WTC11 (cell line): ENCODE measurements at regions not wholly inside any gene's neighbourhood (a gene's known extent, or its start where the extent isn't known, plus 50 kb on each side); places are given as distances from the start of the nearest gene placed in this dataset.
A peak's percentile ranks its signal among the peaks of the same experiment; 100 is the strongest.

Experiments used
- ATAC-seq: fragments of 200-7000 bp; cut with Tn5 transposase; 2 replicates; pipeline ENCODE4 v1.10.0; 2021; ENCODE audit warnings: mild to moderate bottlenecking, moderate library complexity
- CTCF ChIA-PET: fragments of 300-600 bp; sonication (Branson Sonifier 250); formaldehyde crosslinking; loops from one replicate; lab custom pipeline; 2021; ENCODE audit warnings: antibody characterized with exemption; lab: Charles Lee
- POLR2A ChIA-PET: fragments of 350-600 bp; sonication (Branson Sonifier 250); formaldehyde crosslinking; loops from one replicate; lab custom pipeline; 2021; ENCODE audit warnings: antibody characterized with exemption; lab: Charles Lee
- DNase-seq: peaks from one replicate; pipeline ENCODE4 v3.0.0; 2021; ENCODE audit warnings: low spot score
- H3K27ac Mint-ChIP-seq: 2 replicates; pipeline ENCODE4 v1.8.0; 2021; ENCODE audit warnings: mixed read lengths
- H3K27me3 Mint-ChIP-seq: 2 replicates; pipeline ENCODE4 v1.8.0; 2021; ENCODE audit warnings: low read depth, mild to moderate bottlenecking, moderate library complexity, mixed read lengths
- H3K36me3 Mint-ChIP-seq: 2 replicates; pipeline ENCODE4 v1.8.0; 2021; ENCODE audit warnings: mixed read lengths
- H3K4me1 Mint-ChIP-seq: 2 replicates; pipeline ENCODE4 v1.8.0; 2022; ENCODE audit warnings: mixed read lengths
- H3K4me3 Mint-ChIP-seq: 2 replicates; pipeline ENCODE4 v1.8.0; 2021; ENCODE audit warnings: mild to moderate bottlenecking, moderate library complexity, mixed read lengths
- H3K9me3 Mint-ChIP-seq: 2 replicates; pipeline ENCODE4 v1.8.0; 2021; ENCODE audit warnings: mixed read lengths
- E2F4 ChIP-seq: sonication (generic); formaldehyde crosslinking; IDR thresholded peaks from 2 replicates; pipeline ENCODE4 v1.8.1; 2022; ENCODE audit warnings: low read depth, mild to moderate bottlenecking, moderate library complexity, missing genetic modification reagents, borderline replicate concordance
- E2F5 ChIP-seq: sonication (generic); formaldehyde crosslinking; IDR thresholded peaks from 2 replicates; pipeline ENCODE4 v1.8.1; 2022; ENCODE audit warnings: mild to moderate bottlenecking, moderate library complexity, missing genetic modification reagents
- ESRRA ChIP-seq: sonication (generic); formaldehyde crosslinking; IDR thresholded peaks from 2 replicates; pipeline ENCODE4 v1.8.1; 2022; ENCODE audit warnings: mild to moderate bottlenecking, missing genetic modification reagents, borderline replicate concordance
- GRHL2 ChIP-seq: fragments of 250-450 bp; sonication (Bioruptor Pico); IDR thresholded peaks from 2 replicates; pipeline ENCODE4 v1.8.0; 2022; ENCODE audit warnings: mild to moderate bottlenecking, moderate library complexity; ENCODE audit not compliant: insufficient replicate concordance, severe bottlenecking
- GTF2I ChIP-seq: fragments of 250-450 bp; sonication (Bioruptor Pico); conservative IDR thresholded peaks from 2 replicates; pipeline ENCODE4 v1.4.0; 2021; ENCODE audit warnings: mild to moderate bottlenecking
- JAZF1 ChIP-seq: fragments of 250-450 bp; sonication (Bioruptor Pico); IDR thresholded peaks from 2 replicates; pipeline ENCODE4 v1.9.0; 2021; ENCODE audit warnings: moderate library complexity, mild to moderate bottlenecking, inconsistent platforms
- JUN ChIP-seq: sonication (generic); formaldehyde crosslinking; IDR thresholded peaks from 2 replicates; pipeline ENCODE4 v1.8.0; 2023; ENCODE audit warnings: mild to moderate bottlenecking, missing genetic modification reagents
- MAX ChIP-seq: sonication (generic); formaldehyde crosslinking; IDR thresholded peaks from 2 replicates; pipeline ENCODE4 v1.8.0; 2022; ENCODE audit warnings: mild to moderate bottlenecking, missing genetic modification reagents
- NFYB ChIP-seq: sonication (generic); formaldehyde crosslinking; conservative IDR thresholded peaks from 2 replicates; pipeline ENCODE4 v1.8.0; 2022; ENCODE audit warnings: low read depth, missing genetic modification reagents
- SMAD4 ChIP-seq: sonication (generic); formaldehyde crosslinking; IDR thresholded peaks from 2 replicates; pipeline ENCODE4 v1.8.0; 2022; ENCODE audit warnings: mild to moderate bottlenecking, missing genetic modification reagents
- SOX15 ChIP-seq: fragments of 250-450 bp; sonication (Bioruptor Pico); IDR thresholded peaks from 2 replicates; pipeline ENCODE4 v1.9.0; 2021; ENCODE audit warnings: mild to moderate bottlenecking
- TCF7 ChIP-seq: sonication (generic); formaldehyde crosslinking; IDR thresholded peaks from 2 replicates; pipeline ENCODE4 v1.8.0; 2022; ENCODE audit warnings: mild to moderate bottlenecking, low read depth, missing genetic modification reagents, moderate library complexity
- TEAD4 ChIP-seq: sonication (generic); formaldehyde crosslinking; IDR thresholded peaks from 2 replicates; pipeline ENCODE4 v1.8.0; 2022; ENCODE audit warnings: mild to moderate bottlenecking, missing genetic modification reagents
- ZBTB21 ChIP-seq: sonication (generic); formaldehyde crosslinking; IDR thresholded peaks from 2 replicates; pipeline ENCODE4 v1.8.1; 2023; ENCODE audit warnings: mild to moderate bottlenecking, missing genetic modification reagents, borderline replicate concordance
- ZMAT4 ChIP-seq: fragments of 250-450 bp; sonication (Bioruptor Pico); IDR thresholded peaks from 2 replicates; pipeline ENCODE4 v1.9.0; 2021; ENCODE audit warnings: mild to moderate bottlenecking
- ZSCAN18 ChIP-seq: fragments of 250-450 bp; sonication (Bioruptor Pico); IDR thresholded peaks from 2 replicates; pipeline ENCODE4 v2.1.2; 2022; ENCODE audit warnings: mild to moderate bottlenecking, moderate library complexity
- TF ChIP-seq, protein P1 (sequence below): sonication (generic); formaldehyde crosslinking; IDR thresholded peaks from 2 replicates; pipeline ENCODE4 v1.8.0; 2023; ENCODE audit warnings: missing genetic modification reagents
- TF ChIP-seq, protein P2 (sequence below): sonication (generic); formaldehyde crosslinking; IDR thresholded peaks from 2 replicates; pipeline ENCODE4 v1.8.1; 2023; ENCODE audit warnings: mild to moderate bottlenecking, missing genetic modification reagents

DNA sequence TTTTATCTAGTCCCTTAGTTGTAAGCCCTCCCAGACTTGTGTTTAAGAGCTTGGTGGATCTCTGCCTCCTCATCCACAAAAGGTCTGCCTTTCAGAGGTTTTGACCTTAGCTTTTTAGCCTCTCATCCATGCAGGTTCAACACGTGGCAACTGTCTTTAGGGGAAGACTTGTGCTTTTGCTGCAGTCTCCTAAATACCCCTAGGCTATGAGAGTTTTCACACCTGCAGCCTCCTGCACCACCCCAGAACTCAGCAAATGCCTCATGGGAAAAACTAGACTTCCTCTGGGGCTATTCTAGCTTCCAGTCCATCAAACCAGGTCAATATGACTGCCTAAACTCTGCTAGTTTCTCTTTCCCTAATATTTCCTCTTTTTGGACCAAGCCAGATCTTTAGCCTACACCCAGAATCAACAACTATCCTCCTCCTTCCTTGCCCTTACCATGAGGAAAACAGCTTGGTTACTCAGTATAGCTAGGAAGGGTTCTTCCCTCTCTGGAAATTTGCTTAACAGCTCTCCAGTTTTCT lies 132.3 kb upstream of the RIOK3 start (continued):
- TF ChIP-seq, protein P1, sequence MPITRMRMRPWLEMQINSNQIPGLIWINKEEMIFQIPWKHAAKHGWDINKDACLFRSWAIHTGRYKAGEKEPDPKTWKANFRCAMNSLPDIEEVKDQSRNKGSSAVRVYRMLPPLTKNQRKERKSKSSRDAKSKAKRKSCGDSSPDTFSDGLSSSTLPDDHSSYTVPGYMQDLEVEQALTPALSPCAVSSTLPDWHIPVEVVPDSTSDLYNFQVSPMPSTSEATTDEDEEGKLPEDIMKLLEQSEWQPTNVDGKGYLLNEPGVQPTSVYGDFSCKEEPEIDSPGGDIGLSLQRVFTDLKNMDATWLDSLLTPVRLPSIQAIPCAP (CRISPR knock-in tag) = no peak
- TF ChIP-seq JAZF1 (CRISPR knock-in tag) (no peak), E2F4 (CRISPR knock-in tag) (no peak), TCF7 (CRISPR knock-in tag) (no peak), ZBTB21 (CRISPR knock-in tag) (no peak), JUN (CRISPR knock-in tag) (no peak), TEAD4 (CRISPR knock-in tag) (no peak), ZSCAN18 (no peak)
- TF ChIP-seq, protein P2, sequence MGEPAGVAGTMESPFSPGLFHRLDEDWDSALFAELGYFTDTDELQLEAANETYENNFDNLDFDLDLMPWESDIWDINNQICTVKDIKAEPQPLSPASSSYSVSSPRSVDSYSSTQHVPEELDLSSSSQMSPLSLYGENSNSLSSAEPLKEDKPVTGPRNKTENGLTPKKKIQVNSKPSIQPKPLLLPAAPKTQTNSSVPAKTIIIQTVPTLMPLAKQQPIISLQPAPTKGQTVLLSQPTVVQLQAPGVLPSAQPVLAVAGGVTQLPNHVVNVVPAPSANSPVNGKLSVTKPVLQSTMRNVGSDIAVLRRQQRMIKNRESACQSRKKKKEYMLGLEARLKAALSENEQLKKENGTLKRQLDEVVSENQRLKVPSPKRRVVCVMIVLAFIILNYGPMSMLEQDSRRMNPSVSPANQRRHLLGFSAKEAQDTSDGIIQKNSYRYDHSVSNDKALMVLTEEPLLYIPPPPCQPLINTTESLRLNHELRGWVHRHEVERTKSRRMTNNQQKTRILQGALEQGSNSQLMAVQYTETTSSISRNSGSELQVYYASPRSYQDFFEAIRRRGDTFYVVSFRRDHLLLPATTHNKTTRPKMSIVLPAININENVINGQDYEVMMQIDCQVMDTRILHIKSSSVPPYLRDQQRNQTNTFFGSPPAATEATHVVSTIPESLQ (CRISPR knock-in tag) = no peak

DNA sequence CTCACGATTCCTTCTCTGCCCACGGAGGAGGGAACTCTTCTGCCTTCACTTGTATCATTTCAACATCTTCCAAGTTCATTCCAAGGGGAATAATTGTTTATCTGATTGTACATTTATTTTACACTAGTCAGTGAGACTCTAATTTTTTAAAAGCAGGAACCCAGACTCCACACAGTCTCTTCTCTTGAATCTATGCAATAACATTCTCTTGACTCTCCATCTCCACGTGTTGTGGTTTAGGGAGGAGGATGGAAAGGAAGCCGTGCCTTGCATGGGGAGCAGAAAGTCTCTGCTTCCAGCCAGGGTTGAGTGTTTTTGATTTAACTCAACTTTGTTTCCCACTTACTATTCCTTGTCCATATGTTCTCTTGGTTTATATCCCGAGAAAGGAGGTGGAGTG lies 131.1 kb upstream of the RIOK3 start:
- Mint-ChIP-seq H3K27ac (no peak overlapping the region), H3K36me3 (no peaks in the 10 kb centered on the region), H3K9me3 (no peaks in the 10 kb centered on the region), H3K4me3 (no peak overlapping the region), H3K4me1 (peaks cover 12% of the 10 kb centered on the region), H3K27me3 (peaks cover 30% of the 10 kb centered on the region)
- no peak for TF ChIP-seq GRHL2 (CRISPR knock-in tag)
- ATAC-seq (no peak), DNase-seq (no peak)
- ChIA-PET POLR2A (no interaction called here), CTCF (interaction anchor here (0.5 to 0.9 kb wide), 2 partner anchors 247 to 381 kb away, joined by 3 read pairs; no protein-coding TSS in a partner anchor)

DNA sequence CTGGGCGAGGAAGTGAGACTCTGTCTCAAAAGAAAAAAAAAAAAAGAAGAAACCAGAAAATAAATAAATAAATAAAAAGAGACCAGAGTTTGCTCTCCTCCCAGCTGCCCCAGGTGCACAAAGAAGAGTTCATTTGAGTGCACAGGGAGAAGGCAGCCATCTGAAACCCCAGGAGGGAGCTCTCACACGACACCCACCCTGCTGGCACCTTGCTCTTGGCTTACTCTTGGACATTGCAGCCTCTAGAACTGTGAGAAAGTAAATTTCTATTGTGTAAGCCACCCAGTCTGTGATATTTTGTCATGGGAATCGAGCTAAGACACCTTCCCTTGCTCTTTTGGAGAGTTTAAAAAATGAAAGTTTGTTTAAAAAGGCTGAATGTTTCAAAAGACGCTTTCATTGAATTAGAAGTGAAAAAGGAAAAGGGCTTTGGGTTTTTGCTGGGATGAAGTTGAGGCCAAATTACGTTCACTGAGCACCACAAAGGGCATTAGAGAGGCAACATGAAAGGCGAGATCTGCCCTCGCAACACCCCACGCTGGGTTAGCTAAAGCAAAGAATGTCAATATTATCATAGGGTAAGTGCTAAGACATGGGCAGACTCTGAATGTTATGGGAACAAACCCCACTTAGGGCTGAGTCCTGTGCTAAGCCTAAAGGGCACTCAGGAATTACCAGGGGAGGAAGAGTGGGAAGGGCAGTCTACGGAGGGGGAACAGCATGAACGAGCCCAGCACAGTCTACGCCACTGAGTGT lies 128.9 kb upstream of the RIOK3 start:
- H3K27me3 Mint-ChIP-seq = peaks cover 31% of the 10 kb centered on the region
- DNase-seq = no peak
- H3K27ac Mint-ChIP-seq = 0 out of 2 replicates have a peak overlapping the region, but pooled peaks have one; percentile 25
- POLR2A ChIA-PET = interaction anchor here (0.6 kb wide), 1 partner anchor 21 kb away, joined by 3 read pairs; no protein-coding TSS in a partner anchor
- ATAC-seq = peak; percentile 52
- CTCF ChIA-PET = interaction anchor here (0.7 to 1.4 kb wide), 5 partner anchors 9 to 117 kb away, joined by 3 to 4 read pairs (median 3); no protein-coding TSS in a partner anchor
- peaks cover 12% of the 10 kb centered on the region for H3K4me1 Mint-ChIP-seq
- peaks cover 2% of the 10 kb centered on the region for H3K36me3 Mint-ChIP-seq
- no peak overlapping the region for H3K4me3 Mint-ChIP-seq
- peaks cover 1% of the 10 kb centered on the region; the same call in 1 of the 2 replicates for H3K9me3 Mint-ChIP-seq
- TF ChIP-seq, protein P2 (CRISPR knock-in tag) = no peak
- TF ChIP-seq NFYB = no peak
- TF ChIP-seq ZMAT4 = no peak
- TF ChIP-seq SMAD4 = no peak
- no peak for TF ChIP-seq ESRRA (CRISPR knock-in tag)
- no peak for TF ChIP-seq GTF2I (CRISPR knock-in tag)
- TF ChIP-seq MAX (CRISPR knock-in tag) = no peak
- no peak for TF ChIP-seq SOX15 (CRISPR knock-in tag)
- no peak for TF ChIP-seq E2F5 (CRISPR knock-in tag)
